ENCODE measurements at regions not wholly inside any gene's neighbourhood (a gene's known extent, or its start where the extent isn't known, plus 50 kb on each side); places are given as distances from the start of the nearest gene placed in this dataset.
"Not testable (repeated sequence)": the region's sequence is repeated elsewhere in the genome, so short reads cannot be mapped to it uniquely, and the experiment has no call there.

- BruUV-seq (replicated peaks) = no TSS peak
- intact Hi-C loops (cut with micrococcal nuclease; ENCODE audit: unreplicated experiment) = no loop called here
- H3K9me3 Mint-ChIP-seq (ENCODE audit: low read depth, unreplicated experiment) = no peaks in the 10 kb centered on the region
Measured at GRCh38 chr12:28034271-28034670, 61.7 kb upstream of the PTHLH start.

GRCh38 chr12:28035500-28035899 lies 63.0 kb upstream of the PTHLH start:
- no TSS peak for BruUV-seq (replicated peaks)
- no peaks in the 10 kb centered on the region for H3K27me3 Mint-ChIP-seq (ENCODE audit: unreplicated experiment)
- no peak overlapping the region for H3K27ac Mint-ChIP-seq (ENCODE audit: unreplicated experiment)
- H3K4me3 Mint-ChIP-seq (ENCODE audit: low read depth, unreplicated experiment) = no peak overlapping the region
- intact Hi-C loops (cut with micrococcal nuclease; ENCODE audit: unreplicated experiment) = no loop called here
- CTCF ChIA-PET = interaction anchor here (0.5 kb wide), 1 partner anchor 1914 kb away, joined by 12 read pairs; no protein-coding TSS in a partner anchor
- H3K4me1 Mint-ChIP-seq (ENCODE audit: low read depth, unreplicated experiment) = no peaks in the 10 kb centered on the region
- DNase-seq = no peak
- TF ChIP-seq CTCF (IDR thresholded peaks at IDR 0.05; ENCODE audit: unreplicated experiment) = no peak
- H3K9me3 Mint-ChIP-seq (ENCODE audit: low read depth, unreplicated experiment) = no peaks in the 10 kb centered on the region
- H3K36me3 Mint-ChIP-seq (ENCODE audit: insufficient read depth, unreplicated experiment) = no peaks in the 10 kb centered on the region

More at GRCh38 chr12:28034271-28034670, 61.7 kb upstream of the PTHLH start:
- Mint-ChIP-seq H3K36me3 (ENCODE audit: insufficient read depth, unreplicated experiment) (no peaks in the 10 kb centered on the region), H3K27me3 (ENCODE audit: unreplicated experiment) (no peaks in the 10 kb centered on the region), H3K27ac (ENCODE audit: unreplicated experiment) (no peak overlapping the region), H3K4me1 (ENCODE audit: low read depth, unreplicated experiment) (no peaks in the 10 kb centered on the region), H3K4me3 (ENCODE audit: low read depth, unreplicated experiment) (no peak overlapping the region)
- no peak for DNase-seq
- TF ChIP-seq CTCF (IDR thresholded peaks at IDR 0.05; ENCODE audit: unreplicated experiment) = no peak
- CTCF ChIA-PET = no interaction called here

- H3K9me3 Mint-ChIP-seq (ENCODE audit: low read depth, unreplicated experiment) = no peaks in the 10 kb centered on the region
- TF ChIP-seq CTCF (IDR thresholded peaks at IDR 0.05; ENCODE audit: unreplicated experiment) = no peak
- intact Hi-C loops (cut with micrococcal nuclease; ENCODE audit: unreplicated experiment) = no loop called here
- no peak overlapping the region for H3K4me3 Mint-ChIP-seq (ENCODE audit: low read depth, unreplicated experiment)
- BruUV-seq (replicated peaks) = no TSS peak
- no peak overlapping the region for H3K27ac Mint-ChIP-seq (ENCODE audit: unreplicated experiment)
- CTCF ChIA-PET = no interaction called here
- no peak for DNase-seq
- no peaks in the 10 kb centered on the region for H3K36me3 Mint-ChIP-seq (ENCODE audit: insufficient read depth, unreplicated experiment)
- H3K27me3 Mint-ChIP-seq (ENCODE audit: unreplicated experiment) = no peaks in the 10 kb centered on the region
- no peaks in the 10 kb centered on the region for H3K4me1 Mint-ChIP-seq (ENCODE audit: low read depth, unreplicated experiment)
Measured at GRCh38 chr12:28036940-28037339, 64.4 kb upstream of the PTHLH start.

- H3K4me3 Mint-ChIP-seq (ENCODE audit: low read depth, unreplicated experiment) = no peak overlapping the region
- no peaks in the 10 kb centered on the region for H3K36me3 Mint-ChIP-seq (ENCODE audit: insufficient read depth, unreplicated experiment)
- intact Hi-C loops (cut with micrococcal nuclease; ENCODE audit: unreplicated experiment) = no loop called here
- TF ChIP-seq CTCF (IDR thresholded peaks at IDR 0.05; ENCODE audit: unreplicated experiment) = no peak
- CTCF ChIA-PET = no interaction called here
- no peaks in the 10 kb centered on the region for H3K9me3 Mint-ChIP-seq (ENCODE audit: low read depth, unreplicated experiment)
- no peak overlapping the region for H3K27ac Mint-ChIP-seq (ENCODE audit: unreplicated experiment)
- H3K27me3 Mint-ChIP-seq (ENCODE audit: unreplicated experiment) = no peaks in the 10 kb centered on the region
- DNase-seq = no peak
- no TSS peak for BruUV-seq (replicated peaks)
- no peaks in the 10 kb centered on the region for H3K4me1 Mint-ChIP-seq (ENCODE audit: low read depth, unreplicated experiment)
Measured at GRCh38 chr12:28040246-28040645, 67.7 kb upstream of the PTHLH start.

- BruUV-seq (replicated peaks) = not testable (repeated sequence)
Measured at GRCh38 chr12:28046600-28046999, 74.1 kb upstream of the PTHLH start.

More at GRCh38 chr12:28046600-28046999, 74.1 kb upstream of the PTHLH start:
- H3K4me3 Mint-ChIP-seq (ENCODE audit: low read depth, unreplicated experiment); H3K27me3 Mint-ChIP-seq (ENCODE audit: unreplicated experiment); DNase-seq; intact Hi-C loops (cut with micrococcal nuclease; ENCODE audit: unreplicated experiment); H3K4me1 Mint-ChIP-seq (ENCODE audit: low read depth, unreplicated experiment); H3K27ac Mint-ChIP-seq (ENCODE audit: unreplicated experiment); H3K9me3 Mint-ChIP-seq (ENCODE audit: low read depth, unreplicated experiment); H3K36me3 Mint-ChIP-seq (ENCODE audit: insufficient read depth, unreplicated experiment); CTCF ChIA-PET: not testable (repeated sequence)

All from Calu3 (cell line).